SK-N-SH treated with all-trans-retinoic acid at 6 μM for 48 hours (cell line): ENCODE measurements at regions not wholly inside any gene's neighbourhood (a gene's known extent, or its start where the extent isn't known, plus 50 kb on each side); places are given as distances from the start of the nearest gene placed in this dataset.

ENCODE experiments used
- ATAC-seq: fragments of 200-7000 bp; cut with Tn5 transposase; 3 replicates; pipeline ENCODE4 v1.9.1; 2020; ENCODE audit warnings: mild to moderate bottlenecking, moderate library complexity
- ARNTL ChIP-seq: fragments of 450-650 bp; formaldehyde crosslinking; IDR thresholded peaks from 2 replicates; pipeline ENCODE4 v1.5.0; 2020; ENCODE audit warnings: low read depth, mild to moderate bottlenecking, moderate library complexity, borderline replicate concordance
- BACH2 ChIP-seq: fragments of 250-450 bp; sonication (Bioruptor Pico); IDR thresholded peaks from 2 replicates; pipeline ENCODE4 v1.9.0; 2021; ENCODE audit warnings: mild to moderate bottlenecking, borderline replicate concordance
- CSDC2 ChIP-seq: fragments of 250-450 bp; sonication (Bioruptor Pico); IDR thresholded peaks from 2 replicates; pipeline ENCODE4 v1.5.0; 2020; ENCODE audit warnings: mild to moderate bottlenecking, moderate library complexity
- ESRRG ChIP-seq: fragments of 250-450 bp; sonication (Bioruptor Pico); IDR thresholded peaks from 2 replicates; pipeline ENCODE4 v1.6.1; 2021; ENCODE audit warnings: mild to moderate bottlenecking
- GLIS3 ChIP-seq: fragments of 250-450 bp; sonication (Bioruptor Pico); IDR thresholded peaks from 2 replicates; pipeline ENCODE4 v1.5.0; 2020; ENCODE audit warnings: mild to moderate bottlenecking, moderate library complexity
- OSR1 ChIP-seq: fragments of 250-450 bp; sonication (Bioruptor Pico); IDR thresholded peaks from 2 replicates; pipeline ENCODE4 v1.8.0; 2022; ENCODE audit warnings: moderate library complexity, mild to moderate bottlenecking, inconsistent platforms
- PPARA ChIP-seq: fragments of 250-450 bp; sonication (Bioruptor Pico); IDR thresholded peaks from 2 replicates; pipeline ENCODE4 v1.5.0; 2020; ENCODE audit warnings: mild to moderate bottlenecking, borderline replicate concordance
- RARB ChIP-seq: fragments of 250-450 bp; sonication (Bioruptor Pico); IDR thresholded peaks from 2 replicates; pipeline ENCODE4 v1.8.0; 2021; ENCODE audit warnings: mild to moderate bottlenecking, moderate library complexity
- TCF4 ChIP-seq: fragments of 250-450 bp; sonication (Bioruptor Pico); IDR thresholded peaks from 2 replicates; pipeline ENCODE4 v1.8.0; 2021; ENCODE audit warnings: mild to moderate bottlenecking, moderate library complexity, borderline replicate concordance
- TOX ChIP-seq: fragments of 250-450 bp; sonication (Bioruptor Pico); IDR thresholded peaks from 2 replicates; pipeline ENCODE4 v1.8.0; 2021; ENCODE audit warnings: mild to moderate bottlenecking, moderate library complexity, borderline replicate concordance
- ZFP30 ChIP-seq: fragments of 450-650 bp; formaldehyde crosslinking; IDR thresholded peaks from 2 replicates; pipeline ENCODE4 v1.5.0; 2022; ENCODE audit warnings: mild to moderate bottlenecking, moderate library complexity
- ZNF565 ChIP-seq: fragments of 450-650 bp; formaldehyde crosslinking; conservative IDR thresholded peaks from 2 replicates; pipeline ENCODE4 v1.5.0; 2020; ENCODE audit warnings: low read depth, mild to moderate bottlenecking, moderate library complexity
- ZNF70 ChIP-seq: fragments of 450-650 bp; formaldehyde crosslinking; IDR thresholded peaks from 2 replicates; pipeline ENCODE4 v1.5.0; 2020; ENCODE audit warnings: mild to moderate bottlenecking, moderate library complexity
- ZNF8 ChIP-seq: fragments of 450-650 bp; formaldehyde crosslinking; IDR thresholded peaks from 2 replicates; pipeline ENCODE4 v1.5.0; 2020; ENCODE audit warnings: mild to moderate bottlenecking, moderate library complexity
- TF ChIP-seq, protein P1 (sequence below): fragments of 250-450 bp; sonication (Bioruptor Pico); IDR thresholded peaks from 2 replicates; pipeline ENCODE4 v1.8.0; 2021; ENCODE audit warnings: low read depth, mild to moderate bottlenecking, moderate library complexity, borderline replicate concordance
- TF ChIP-seq, protein P2 (sequence below): fragments of 250-450 bp; sonication (Bioruptor Pico); IDR thresholded peaks from 2 replicates; pipeline ENCODE4 v1.5.0; 2020; ENCODE audit warnings: mild to moderate bottlenecking, moderate library complexity
- TF ChIP-seq, protein P3 (sequence below): fragments of 250-450 bp; sonication (Bioruptor Pico); IDR thresholded peaks from 2 replicates; pipeline ENCODE4 v1.5.1; 2021; ENCODE audit warnings: mild to moderate bottlenecking, moderate library complexity
- TF ChIP-seq, protein P4 (sequence below): fragments of 250-450 bp; sonication (Bioruptor Pico); IDR thresholded peaks from 2 replicates; pipeline ENCODE4 v1.8.0; 2020; ENCODE audit warnings: mild to moderate bottlenecking, moderate library complexity, borderline replicate concordance

DNA sequence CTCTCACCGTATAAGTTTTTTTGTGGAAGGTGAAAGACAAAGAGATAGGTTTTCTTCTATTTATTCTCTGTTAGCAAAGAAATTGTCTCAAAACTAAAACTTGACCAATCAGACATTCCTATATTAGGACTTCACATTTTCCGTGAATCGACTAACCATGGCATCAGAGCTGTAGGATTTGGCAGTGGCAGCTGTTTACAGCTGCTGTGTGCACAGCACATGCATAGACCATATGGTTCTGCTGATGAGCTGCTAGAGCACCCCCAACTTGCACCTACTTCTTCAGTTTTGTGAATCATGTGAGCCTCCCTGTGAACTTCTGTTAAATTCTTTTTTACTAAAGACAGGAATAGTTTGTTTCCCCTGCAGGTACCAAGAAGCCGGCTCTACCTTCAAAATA is 157.9 kb downstream of the RFX6 start (continued):
- TF ChIP-seq, protein P1, sequence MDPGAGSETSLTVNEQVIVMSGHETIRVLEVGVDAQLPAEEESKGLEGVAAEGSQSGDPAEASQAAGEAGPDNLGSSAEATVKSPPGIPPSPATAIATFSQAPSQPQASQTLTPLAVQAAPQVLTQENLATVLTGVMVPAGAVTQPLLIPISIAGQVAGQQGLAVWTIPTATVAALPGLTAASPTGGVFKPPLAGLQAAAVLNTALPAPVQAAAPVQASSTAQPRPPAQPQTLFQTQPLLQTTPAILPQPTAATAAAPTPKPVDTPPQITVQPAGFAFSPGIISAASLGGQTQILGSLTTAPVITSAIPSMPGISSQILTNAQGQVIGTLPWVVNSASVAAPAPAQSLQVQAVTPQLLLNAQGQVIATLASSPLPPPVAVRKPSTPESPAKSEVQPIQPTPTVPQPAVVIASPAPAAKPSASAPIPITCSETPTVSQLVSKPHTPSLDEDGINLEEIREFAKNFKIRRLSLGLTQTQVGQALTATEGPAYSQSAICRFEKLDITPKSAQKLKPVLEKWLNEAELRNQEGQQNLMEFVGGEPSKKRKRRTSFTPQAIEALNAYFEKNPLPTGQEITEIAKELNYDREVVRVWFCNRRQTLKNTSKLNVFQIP (CRISPR knock-in tag): no peak
- TF ChIP-seq, protein P2, sequence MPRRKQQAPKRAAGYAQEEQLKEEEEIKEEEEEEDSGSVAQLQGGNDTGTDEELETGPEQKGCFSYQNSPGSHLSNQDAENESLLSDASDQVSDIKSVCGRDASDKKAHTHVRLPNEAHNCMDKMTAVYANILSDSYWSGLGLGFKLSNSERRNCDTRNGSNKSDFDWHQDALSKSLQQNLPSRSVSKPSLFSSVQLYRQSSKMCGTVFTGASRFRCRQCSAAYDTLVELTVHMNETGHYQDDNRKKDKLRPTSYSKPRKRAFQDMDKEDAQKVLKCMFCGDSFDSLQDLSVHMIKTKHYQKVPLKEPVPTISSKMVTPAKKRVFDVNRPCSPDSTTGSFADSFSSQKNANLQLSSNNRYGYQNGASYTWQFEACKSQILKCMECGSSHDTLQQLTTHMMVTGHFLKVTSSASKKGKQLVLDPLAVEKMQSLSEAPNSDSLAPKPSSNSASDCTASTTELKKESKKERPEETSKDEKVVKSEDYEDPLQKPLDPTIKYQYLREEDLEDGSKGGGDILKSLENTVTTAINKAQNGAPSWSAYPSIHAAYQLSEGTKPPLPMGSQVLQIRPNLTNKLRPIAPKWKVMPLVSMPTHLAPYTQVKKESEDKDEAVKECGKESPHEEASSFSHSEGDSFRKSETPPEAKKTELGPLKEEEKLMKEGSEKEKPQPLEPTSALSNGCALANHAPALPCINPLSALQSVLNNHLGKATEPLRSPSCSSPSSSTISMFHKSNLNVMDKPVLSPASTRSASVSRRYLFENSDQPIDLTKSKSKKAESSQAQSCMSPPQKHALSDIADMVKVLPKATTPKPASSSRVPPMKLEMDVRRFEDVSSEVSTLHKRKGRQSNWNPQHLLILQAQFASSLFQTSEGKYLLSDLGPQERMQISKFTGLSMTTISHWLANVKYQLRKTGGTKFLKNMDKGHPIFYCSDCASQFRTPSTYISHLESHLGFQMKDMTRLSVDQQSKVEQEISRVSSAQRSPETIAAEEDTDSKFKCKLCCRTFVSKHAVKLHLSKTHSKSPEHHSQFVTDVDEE (CRISPR knock-in tag): no peak
- TF ChIP-seq BACH2 (no peak), GLIS3 (CRISPR knock-in tag) (no peak), ZNF8 (no peak), TOX (CRISPR knock-in tag) (no peak), PPARA (CRISPR knock-in tag) (no peak)
- TF ChIP-seq, protein P3, sequence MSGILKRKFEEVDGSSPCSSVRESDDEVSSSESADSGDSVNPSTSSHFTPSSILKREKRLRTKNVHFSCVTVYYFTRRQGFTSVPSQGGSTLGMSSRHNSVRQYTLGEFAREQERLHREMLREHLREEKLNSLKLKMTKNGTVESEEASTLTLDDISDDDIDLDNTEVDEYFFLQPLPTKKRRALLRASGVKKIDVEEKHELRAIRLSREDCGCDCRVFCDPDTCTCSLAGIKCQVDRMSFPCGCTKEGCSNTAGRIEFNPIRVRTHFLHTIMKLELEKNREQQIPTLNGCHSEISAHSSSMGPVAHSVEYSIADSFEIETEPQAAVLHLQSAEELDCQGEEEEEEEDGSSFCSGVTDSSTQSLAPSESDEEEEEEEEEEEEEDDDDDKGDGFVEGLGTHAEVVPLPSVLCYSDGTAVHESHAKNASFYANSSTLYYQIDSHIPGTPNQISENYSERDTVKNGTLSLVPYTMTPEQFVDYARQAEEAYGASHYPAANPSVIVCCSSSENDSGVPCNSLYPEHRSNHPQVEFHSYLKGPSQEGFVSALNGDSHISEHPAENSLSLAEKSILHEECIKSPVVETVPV: no peak

DNA sequence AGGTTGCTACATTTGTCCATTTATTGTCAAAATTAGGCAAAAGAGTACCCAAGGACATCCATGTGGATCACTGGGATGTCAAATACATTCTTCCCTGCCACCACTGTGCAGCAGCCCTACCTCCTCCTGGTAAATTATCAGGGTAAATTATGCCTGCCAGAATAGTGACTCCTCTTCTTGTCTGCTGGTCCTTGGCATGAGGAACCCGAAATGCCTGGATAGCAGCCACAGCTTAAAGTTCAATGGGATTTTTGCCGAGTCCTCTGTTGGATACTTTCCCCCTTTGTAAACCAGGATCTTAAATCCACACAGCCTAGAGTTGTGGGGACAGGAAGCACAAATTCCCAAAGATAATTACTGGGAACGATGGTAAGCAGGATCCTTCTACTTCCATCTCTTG is 173.3 kb downstream of the RFX6 start:
- TF ChIP-seq ZNF8: no peak
- no peak for TF ChIP-seq ZFP30 (CRISPR knock-in tag)
- TF ChIP-seq, protein P4, sequence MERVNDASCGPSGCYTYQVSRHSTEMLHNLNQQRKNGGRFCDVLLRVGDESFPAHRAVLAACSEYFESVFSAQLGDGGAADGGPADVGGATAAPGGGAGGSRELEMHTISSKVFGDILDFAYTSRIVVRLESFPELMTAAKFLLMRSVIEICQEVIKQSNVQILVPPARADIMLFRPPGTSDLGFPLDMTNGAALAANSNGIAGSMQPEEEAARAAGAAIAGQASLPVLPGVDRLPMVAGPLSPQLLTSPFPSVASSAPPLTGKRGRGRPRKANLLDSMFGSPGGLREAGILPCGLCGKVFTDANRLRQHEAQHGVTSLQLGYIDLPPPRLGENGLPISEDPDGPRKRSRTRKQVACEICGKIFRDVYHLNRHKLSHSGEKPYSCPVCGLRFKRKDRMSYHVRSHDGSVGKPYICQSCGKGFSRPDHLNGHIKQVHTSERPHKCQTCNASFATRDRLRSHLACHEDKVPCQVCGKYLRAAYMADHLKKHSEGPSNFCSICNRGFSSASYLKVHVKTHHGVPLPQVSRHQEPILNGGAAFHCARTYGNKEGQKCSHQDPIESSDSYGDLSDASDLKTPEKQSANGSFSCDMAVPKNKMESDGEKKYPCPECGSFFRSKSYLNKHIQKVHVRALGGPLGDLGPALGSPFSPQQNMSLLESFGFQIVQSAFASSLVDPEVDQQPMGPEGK (CRISPR knock-in tag): no peak
- TF ChIP-seq TOX (CRISPR knock-in tag): no peak
- no peak for TF ChIP-seq ZNF70
- no peak for TF ChIP-seq ARNTL (CRISPR knock-in tag)
- TF ChIP-seq ZNF565 (CRISPR knock-in tag): no peak
- TF ChIP-seq PPARA (CRISPR knock-in tag): no peak
- TF ChIP-seq BACH2: no peak
- TF ChIP-seq OSR1 (CRISPR knock-in tag): no peak
- no peak for TF ChIP-seq GLIS3 (CRISPR knock-in tag)
- TF ChIP-seq, protein P1 (CRISPR knock-in tag): no peak
- no peak for ATAC-seq

DNA sequence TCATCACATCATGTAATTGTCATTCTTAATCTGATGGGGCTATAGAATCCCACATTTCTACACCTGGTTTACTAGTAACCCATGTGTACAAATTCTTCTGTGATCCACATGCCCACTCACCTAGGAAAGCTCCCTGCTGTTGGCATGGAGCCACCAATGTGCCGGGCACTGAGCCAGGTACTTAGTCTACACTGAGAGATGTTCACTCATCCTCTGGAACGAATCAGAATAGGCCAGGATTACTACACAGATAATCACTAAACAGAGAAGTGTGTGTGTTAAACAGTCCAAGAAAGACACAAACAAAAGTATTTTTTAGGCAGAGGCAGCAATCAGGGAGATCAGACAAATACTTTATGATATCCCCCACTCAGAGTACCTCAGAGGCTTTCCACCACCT is 193.2 kb upstream of the VGLL2 start:
- no peak for TF ChIP-seq PPARA (CRISPR knock-in tag)
- no peak for ATAC-seq

DNA sequence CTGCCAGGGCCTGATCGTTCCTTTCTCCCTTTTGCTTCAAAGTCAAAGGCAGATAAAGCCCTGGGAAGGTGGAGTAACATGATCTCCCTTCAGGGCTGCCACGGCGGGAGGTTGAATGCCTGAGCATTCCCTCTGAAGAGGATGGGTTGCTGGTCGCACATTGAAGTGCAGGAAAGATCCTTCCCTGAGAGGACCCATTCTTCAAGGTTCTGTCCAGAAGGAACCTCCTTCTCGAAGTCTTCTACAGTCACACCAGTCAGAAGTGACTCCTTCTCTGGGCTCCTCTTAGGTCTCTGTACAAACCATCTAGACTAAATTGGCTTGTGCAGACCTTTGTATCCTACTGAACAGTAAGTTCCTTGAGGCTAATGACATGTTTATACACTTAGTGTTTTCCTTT is 192.6 kb upstream of the VGLL2 start:
- ATAC-seq: no peak
- TF ChIP-seq CSDC2 (CRISPR knock-in tag) (no peak), TCF4 (CRISPR knock-in tag) (no peak), RARB (CRISPR knock-in tag) (no peak), ESRRG (CRISPR knock-in tag) (no peak), TOX (CRISPR knock-in tag) (no peak)
- TF ChIP-seq, protein P3: no peak
